ENCODE measurements at regions not wholly inside any gene's neighbourhood (a gene's known extent, or its start where the extent isn't known, plus 50 kb on each side); places are given as distances from the start of the nearest gene placed in this dataset.
"Not testable (repeated sequence)": the region's sequence is repeated elsewhere in the genome, so short reads cannot be mapped to it uniquely, and the experiment has no call there.

GRCh38 chr20:40309731-40310130 lies 379.3 kb downstream of the MAFB start:
- no peak for DNase-seq

- DNase-seq = no peak
Observed at GRCh38 chr20:40307997-40308396, 381.0 kb downstream of the MAFB start.

GRCh38 chr20:40307268-40307667 lies 381.8 kb downstream of the MAFB start:
- DNase-seq = no peak

GRCh38 chr20:40305303-40305702 lies 383.7 kb downstream of the MAFB start:
- DNase-seq = no peak

- DNase-seq = no peak
Observed at GRCh38 chr20:40304119-40304613, 384.9 kb downstream of the MAFB start.

- no peak for DNase-seq
Observed at GRCh38 chr20:40294747-40295146, 394.3 kb downstream of the MAFB start.

- DNase-seq = no peak
Observed at GRCh38 chr20:40294175-40294574, 394.9 kb downstream of the MAFB start.

- DNase-seq = no peak
Observed at GRCh38 chr20:40293740-40294139, 395.3 kb downstream of the MAFB start.

- DNase-seq = no peak
Observed at GRCh38 chr20:40291493-40292135, 397.4 kb downstream of the MAFB start.

- no peak for DNase-seq
Observed at GRCh38 chr20:40287683-40288082, 401.4 kb downstream of the MAFB start.

GRCh38 chr20:40286975-40287531 lies 402.0 kb downstream of the MAFB start:
- DNase-seq = no peak

GRCh38 chr20:40284611-40285010 lies 404.4 kb downstream of the MAFB start:
- DNase-seq = no peak

- DNase-seq = no peak
Observed at GRCh38 chr20:40283689-40284088, 405.3 kb downstream of the MAFB start.

- DNase-seq = no peak
Observed at GRCh38 chr20:40282941-40283340, 406.1 kb downstream of the MAFB start.

GRCh38 chr20:40282541-40282940 lies 406.5 kb downstream of the MAFB start:
- no peak for DNase-seq

GRCh38 chr20:40280616-40281015 lies 408.4 kb downstream of the MAFB start:
- DNase-seq = no peak

- no peak for DNase-seq
Observed at GRCh38 chr20:40279390-40279789, 409.6 kb downstream of the MAFB start.

GRCh38 chr20:40278673-40279072 lies 410.4 kb downstream of the MAFB start:
- DNase-seq = no peak

- no peak for DNase-seq
Observed at GRCh38 chr20:40276301-40276700, 412.7 kb downstream of the MAFB start.

- no peak for DNase-seq
Observed at GRCh38 chr20:40275738-40276137, 413.3 kb downstream of the MAFB start.

- DNase-seq = no peak
Observed at GRCh38 chr20:40274912-40275533, 414.0 kb downstream of the MAFB start.

GRCh38 chr20:40269274-40269673 lies 419.8 kb downstream of the MAFB start:
- DNase-seq = not testable (repeated sequence)

- DNase-seq = no peak
Observed at GRCh38 chr20:40268321-40269075, 420.5 kb downstream of the MAFB start.

All from retina (tissue), 1 donor.